Suppressor macrophage treated with lipopolysaccharide for 1 hour (primary cell): ENCODE measurements at regions not wholly inside any gene's neighbourhood (a gene's known extent, or its start where the extent isn't known, plus 50 kb on each side); places are given as distances from the start of the nearest gene placed in this dataset.
A peak's percentile ranks its signal among the peaks of the same experiment; 100 is the strongest.

Experiments used
- DNase-seq, 3 donors: peaks; one replicate each; pipeline ENCODE4 v3.0.0-alpha.2; 2020 to 2022

- DNase-seq = peak; percentile 84 to 95 (median 93)
Observed at GRCh38 chr6:163667372-163668060, 253.0 kb downstream of the QKI start.

DNA sequence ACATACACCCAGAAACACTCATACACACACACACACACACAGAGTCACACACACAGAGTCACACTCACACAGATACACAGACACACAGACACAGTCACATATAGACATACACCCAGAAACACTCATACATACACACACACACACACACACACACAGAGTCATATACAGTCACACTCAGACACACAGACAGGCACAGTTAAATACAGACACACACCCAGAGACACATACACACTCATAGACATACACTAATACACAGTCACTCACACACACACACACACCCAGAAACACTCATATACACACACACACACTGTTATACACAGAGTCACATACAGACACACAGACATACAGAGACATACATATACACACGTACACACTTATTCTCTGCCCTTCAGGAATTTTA lies 250.9 kb downstream of the QKI start:
- DNase-seq = no peak

DNA sequence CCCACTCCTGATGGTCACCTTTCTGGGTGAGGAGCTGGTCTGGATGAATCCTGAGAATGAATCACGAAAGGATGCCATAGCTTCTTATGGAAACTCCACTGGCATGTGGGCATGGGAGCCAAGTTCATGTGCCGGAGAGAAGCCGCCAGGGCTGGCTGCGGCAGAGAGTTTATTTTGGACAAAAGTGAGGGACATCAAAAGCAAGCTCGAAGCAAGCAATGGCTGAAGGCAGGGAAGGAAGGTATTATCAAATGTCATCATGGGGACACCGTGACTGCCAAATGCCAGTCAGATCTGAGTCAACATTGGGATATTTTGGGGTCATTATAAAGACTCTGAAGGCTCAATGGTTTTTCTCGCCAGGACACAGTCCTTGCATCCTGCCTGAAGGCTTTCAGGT lies 249.1 kb downstream of the QKI start:
- no peak for DNase-seq

DNA sequence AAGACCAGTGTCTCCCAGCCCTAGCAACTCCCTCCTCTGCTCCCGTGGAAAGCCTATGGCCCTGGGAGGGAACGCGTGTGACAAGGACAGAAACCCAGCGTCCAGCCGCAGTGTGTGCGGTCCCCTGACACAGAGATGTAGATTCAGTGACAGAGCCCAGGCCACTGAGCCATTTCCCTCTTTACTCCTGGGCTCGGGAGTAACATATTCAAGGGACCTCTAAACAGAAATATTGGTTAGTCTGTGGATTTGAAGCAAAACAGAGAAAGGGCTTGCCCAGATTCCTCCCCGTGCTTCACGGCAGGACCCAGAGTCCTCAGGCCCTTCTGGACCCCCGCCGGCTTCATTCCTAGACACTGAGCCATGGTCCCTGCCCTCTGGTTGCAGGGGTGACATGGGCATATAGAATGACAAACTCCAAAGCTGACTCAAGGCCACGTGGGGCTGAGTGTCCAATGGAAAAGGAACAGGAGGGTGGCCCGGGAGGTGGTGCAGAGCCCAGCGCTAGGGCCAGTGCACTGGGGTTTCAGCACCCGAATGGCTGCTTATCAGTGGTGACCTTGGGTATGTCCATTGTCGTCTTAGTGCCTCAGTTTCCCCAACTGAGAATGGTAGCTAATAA lies 248.2 kb downstream of the QKI start:
- no peak for DNase-seq

GRCh38 chr6:163661272-163661671 lies 246.8 kb downstream of the QKI start:
- peak; percentile 83 to 84 (median 83) for DNase-seq

GRCh38 chr6:163659803-163660202 lies 245.3 kb downstream of the QKI start:
- DNase-seq = peak in 2 of 3 donors; percentile 28 to 37

- no peak for DNase-seq
Observed at GRCh38 chr6:163655217-163656121, 241.0 kb downstream of the QKI start.

- DNase-seq = peak; percentile 81 to 89 (median 83)
Observed at GRCh38 chr6:163651915-163652668, 237.6 kb downstream of the QKI start.

DNA sequence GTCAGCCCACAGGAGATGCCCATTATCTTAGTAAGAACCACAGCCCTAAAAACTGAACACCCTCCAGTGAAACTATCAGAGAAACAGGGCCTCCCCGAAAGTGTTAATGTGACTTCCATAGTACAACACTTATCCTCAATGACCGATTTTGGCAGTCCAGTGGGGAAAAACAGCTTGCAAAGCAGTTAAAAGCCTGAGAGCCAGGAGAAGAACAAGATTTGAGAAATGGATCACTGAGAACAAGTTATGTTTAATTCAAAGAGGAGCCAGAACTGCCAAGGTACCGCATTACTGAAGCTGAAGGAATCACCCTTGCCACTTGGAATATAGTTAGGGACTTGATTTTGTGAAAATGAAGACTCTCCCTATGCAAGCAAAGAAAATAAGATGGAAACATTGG lies 236.9 kb downstream of the QKI start:
- no peak for DNase-seq

GRCh38 chr6:163648868-163649267 lies 234.3 kb downstream of the QKI start:
- no peak for DNase-seq

DNA sequence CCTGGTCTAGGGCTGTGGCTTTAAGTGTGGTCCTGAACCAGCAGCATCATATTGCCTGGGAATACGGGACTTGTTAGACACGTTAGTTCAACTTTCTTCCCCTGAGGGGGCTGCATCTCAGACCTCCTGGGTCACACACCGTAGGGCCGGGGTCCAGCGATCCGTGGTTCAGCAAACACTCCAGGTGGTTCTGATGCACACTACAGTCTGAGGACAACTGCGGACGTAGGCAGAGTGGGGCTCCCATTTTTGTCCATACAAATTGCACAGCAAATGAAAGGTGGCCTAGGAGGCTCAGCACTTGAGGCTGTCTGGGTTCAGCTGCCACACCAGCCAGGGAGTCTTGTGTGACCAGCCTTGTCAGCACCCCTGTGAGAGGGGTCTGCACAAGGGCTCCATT lies 233.1 kb downstream of the QKI start:
- no peak for DNase-seq

DNA sequence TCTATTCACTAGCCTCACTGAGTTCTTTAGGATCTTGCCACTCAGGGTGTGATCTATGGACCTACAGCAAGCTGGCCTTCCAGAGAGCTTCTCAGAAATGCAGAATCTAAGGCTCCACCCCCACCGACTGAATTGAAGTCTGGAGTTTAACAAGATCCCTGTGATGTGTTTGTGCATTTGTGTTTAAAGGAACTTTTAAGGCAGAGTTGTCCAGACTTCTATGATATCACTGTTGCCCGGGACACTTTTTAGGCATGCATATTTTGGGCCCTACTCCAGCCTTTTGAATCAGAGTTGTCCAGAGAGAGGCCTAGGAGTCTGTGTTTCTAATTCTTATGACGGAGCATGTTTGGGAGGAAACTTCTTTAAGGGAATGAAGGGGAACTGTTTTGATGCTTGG lies 232.3 kb downstream of the QKI start:
- DNase-seq = no peak

DNA sequence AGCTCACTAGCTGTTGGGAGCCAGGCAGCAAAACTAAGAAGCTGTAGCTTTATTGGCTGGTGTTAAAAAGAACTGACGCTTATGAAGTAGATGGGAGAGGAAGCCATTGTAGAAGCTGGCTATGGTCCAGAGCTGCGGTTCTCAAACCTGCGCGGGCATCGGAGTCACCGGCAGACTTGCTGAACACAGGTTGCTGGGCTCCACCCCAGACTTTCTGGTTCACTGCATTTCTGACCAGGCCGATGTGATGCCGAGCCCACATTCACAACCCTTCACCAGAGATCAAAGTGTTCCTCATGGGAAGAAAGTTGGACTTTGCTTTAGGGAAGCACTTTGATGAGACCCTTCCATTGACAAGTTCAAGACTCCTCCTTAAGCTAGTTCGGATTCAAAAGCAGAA lies 231.6 kb downstream of the QKI start:
- no peak for DNase-seq

- DNase-seq = no peak
Observed at GRCh38 chr6:163645560-163645959, 231.0 kb downstream of the QKI start.

DNA sequence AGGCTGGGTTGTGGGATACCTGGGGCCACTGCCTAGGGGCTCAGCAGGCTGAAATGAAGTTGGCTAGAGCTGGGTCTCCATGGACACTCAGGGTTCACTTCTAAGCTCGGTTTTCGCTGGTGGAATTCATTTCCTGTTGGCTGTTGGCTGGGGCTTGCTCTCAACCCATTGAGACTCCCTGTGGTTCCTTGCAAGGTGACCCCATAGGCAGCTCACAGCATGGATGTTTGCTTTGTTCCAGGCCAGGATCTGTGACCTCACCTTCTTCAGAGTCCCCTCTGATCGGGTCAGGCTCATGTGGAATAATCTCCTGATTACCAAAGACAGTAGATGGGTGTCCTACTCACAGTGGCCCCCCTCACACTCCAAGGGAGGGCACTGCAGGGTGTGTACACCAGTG lies 229.3 kb downstream of the QKI start:
- no peak for DNase-seq

DNA sequence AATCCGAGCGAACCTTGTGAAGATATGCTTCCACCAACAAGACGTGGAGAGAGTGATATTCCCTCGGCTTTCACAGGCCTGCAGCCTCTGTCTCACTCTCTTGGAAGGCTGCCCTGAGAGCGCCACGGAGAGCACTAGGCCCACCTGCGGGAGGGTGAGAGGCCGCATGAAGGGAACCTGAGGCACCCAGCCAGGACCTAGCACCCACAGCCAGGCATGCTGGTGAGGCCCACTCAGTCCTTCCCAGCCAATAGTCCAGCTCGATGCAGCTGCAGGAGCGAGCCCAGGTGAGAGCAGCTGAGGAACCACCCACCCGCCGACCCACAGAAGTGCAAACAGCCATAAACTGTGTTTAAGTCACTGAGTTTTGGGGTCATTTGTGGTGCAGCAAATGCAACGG lies 227.2 kb downstream of the QKI start:
- DNase-seq = no peak

- DNase-seq = no peak
Observed at GRCh38 chr6:163640641-163641040, 226.1 kb downstream of the QKI start.

DNA sequence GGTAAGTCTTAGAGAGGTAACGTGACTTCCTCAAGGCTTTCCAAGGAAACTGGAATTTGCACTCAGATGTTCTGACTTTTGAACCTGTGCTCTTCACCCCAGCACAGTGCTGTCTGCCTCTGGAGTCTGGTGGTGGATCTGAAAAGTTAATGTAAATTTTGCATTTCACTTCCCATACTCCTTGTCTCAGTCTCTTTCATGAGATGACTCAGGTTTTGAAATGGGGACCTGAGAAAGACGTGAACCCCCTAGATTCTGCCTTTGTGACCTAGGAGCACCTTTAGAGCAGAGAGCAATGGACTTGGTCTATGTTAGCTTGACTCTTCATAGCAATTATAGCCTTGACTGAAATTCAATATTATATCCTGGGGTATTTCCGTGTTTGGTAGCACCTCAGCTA lies 223.0 kb downstream of the QKI start:
- no peak for DNase-seq

DNA sequence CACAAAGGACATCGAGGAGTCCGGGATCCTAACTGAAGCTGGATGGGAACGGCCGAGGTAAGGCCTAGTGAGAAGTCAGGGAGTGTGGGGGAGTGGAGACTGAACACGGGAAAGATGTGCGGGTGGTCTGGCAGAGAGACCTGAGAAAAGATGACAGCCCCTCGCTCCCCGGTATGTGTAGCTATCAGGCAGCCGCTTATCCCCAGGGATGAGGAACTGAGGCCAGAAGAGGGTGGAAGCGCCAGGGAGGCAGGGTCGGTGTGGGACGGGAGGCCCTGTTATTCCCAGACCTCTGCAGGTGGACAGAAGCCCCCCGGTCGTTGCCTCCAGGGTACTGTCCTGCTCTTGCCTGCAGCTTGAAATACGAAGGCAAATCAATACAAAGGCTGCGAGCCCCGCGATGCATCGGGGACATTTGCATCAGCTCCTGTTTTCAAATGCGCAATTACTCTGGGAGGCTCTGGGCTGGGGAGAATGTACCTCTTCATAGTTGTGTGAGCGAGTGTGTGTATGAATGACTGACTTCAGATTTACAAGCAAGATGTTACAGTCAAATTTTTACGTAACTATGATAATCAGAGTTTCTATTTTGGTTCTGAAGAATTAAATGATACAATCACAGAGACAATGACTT lies 221.3 kb downstream of the QKI start:
- no peak for DNase-seq

- no peak for DNase-seq
Observed at GRCh38 chr6:163635315-163635714, 220.8 kb downstream of the QKI start.

GRCh38 chr6:163634211-163635171 lies 220.0 kb downstream of the QKI start:
- DNase-seq = no peak
